Lung microvascular endothelial cell (primary cell): ENCODE measurements at regions not wholly inside any gene's neighbourhood (a gene's known extent, or its start where the extent isn't known, plus 50 kb on each side); places are given as distances from the start of the nearest gene placed in this dataset.

Experiments used
- DNase-seq, 2 donors: peaks; one replicate each; pipeline versions ENCODE4 v3.0.0 to v3.0.0-alpha.2; 2010; ENCODE audit warnings: low read depth in 2 of 2

GRCh38 chr2:217527590-217528202 is 475.1 kb downstream of the TNS1 start:
- no peak for DNase-seq

- DNase-seq, result no peak
Measured at GRCh38 chr2:217525076-217525475, 477.7 kb downstream of the TNS1 start.

- DNase-seq, result no peak
Measured at GRCh38 chr2:217523286-217523685, 479.5 kb downstream of the TNS1 start.

- DNase-seq, result no peak
Measured at GRCh38 chr2:217521820-217522219, 481.0 kb downstream of the TNS1 start.

- DNase-seq, result no peak
Measured at GRCh38 chr2:217520356-217521010, 482.3 kb downstream of the TNS1 start.

GRCh38 chr2:217517402-217517801 is 485.4 kb downstream of the TNS1 start:
- no peak for DNase-seq

- no peak for DNase-seq
Measured at GRCh38 chr2:217515615-217516309, 487.0 kb downstream of the TNS1 start.

- no peak for DNase-seq
Measured at GRCh38 chr2:217513258-217513657, 489.5 kb downstream of the TNS1 start.

GRCh38 chr2:217512728-217513127 is 490.1 kb downstream of the TNS1 start:
- no peak for DNase-seq

GRCh38 chr2:217512259-217512658 is 490.5 kb downstream of the TNS1 start:
- DNase-seq, result peak in 1 of 2 donors; percentile 22

GRCh38 chr2:217511850-217512249 is 490.9 kb downstream of the TNS1 start:
- no peak for DNase-seq

- DNase-seq, result peak; percentile 88 to 90
Measured at GRCh38 chr2:217510771-217511291, 492.0 kb downstream of the TNS1 start.

- DNase-seq, result no peak
Measured at GRCh38 chr2:217505303-217505702, 497.5 kb downstream of the TNS1 start.

- DNase-seq, result no peak
Measured at GRCh38 chr2:217501887-217502286, 500.9 kb downstream of the TNS1 start.

- DNase-seq, result no peak
Measured at GRCh38 chr2:217497843-217498377, 504.9 kb downstream of the TNS1 start.

GRCh38 chr2:217494557-217494956 is 508.2 kb downstream of the TNS1 start:
- no peak for DNase-seq

GRCh38 chr2:217491271-217491670 is 511.5 kb downstream of the TNS1 start:
- no peak for DNase-seq

GRCh38 chr2:217489145-217489960 is 513.4 kb downstream of the TNS1 start:
- peak in 1 of 2 donors; percentile 57 for DNase-seq

- no peak for DNase-seq
Measured at GRCh38 chr2:217484046-217484445, 518.7 kb downstream of the TNS1 start.

- no peak for DNase-seq
Measured at GRCh38 chr2:217482056-217482710, 520.6 kb downstream of the TNS1 start.

GRCh38 chr2:217481577-217481976 is 521.2 kb downstream of the TNS1 start:
- DNase-seq, result no peak
